ENCODE measurements at regions not wholly inside any gene's neighbourhood (a gene's known extent, or its start where the extent isn't known, plus 50 kb on each side); places are given as distances from the start of the nearest gene placed in this dataset.

DNA sequence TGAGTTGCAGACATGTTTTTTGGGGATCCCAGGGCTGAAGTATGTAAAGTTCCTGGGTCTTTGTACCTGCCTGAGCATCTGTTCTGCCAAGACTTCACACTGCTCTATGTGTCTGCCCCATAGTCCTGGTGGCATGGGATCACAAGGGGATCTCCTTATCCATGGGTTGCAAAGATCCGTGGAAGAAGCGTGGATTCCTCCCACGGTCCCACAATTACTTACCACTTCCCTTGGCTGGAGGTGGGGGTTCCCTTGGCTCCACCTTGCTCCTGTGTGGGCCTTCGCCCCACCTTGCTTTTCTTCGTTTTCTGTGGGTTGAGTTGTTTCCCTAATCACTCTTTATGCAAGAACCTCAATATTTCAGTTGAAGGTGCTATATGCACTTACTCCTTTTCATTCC lies 157.4 kb upstream of the CHORDC1 start:
- TF ChIP-seq, protein P1, sequence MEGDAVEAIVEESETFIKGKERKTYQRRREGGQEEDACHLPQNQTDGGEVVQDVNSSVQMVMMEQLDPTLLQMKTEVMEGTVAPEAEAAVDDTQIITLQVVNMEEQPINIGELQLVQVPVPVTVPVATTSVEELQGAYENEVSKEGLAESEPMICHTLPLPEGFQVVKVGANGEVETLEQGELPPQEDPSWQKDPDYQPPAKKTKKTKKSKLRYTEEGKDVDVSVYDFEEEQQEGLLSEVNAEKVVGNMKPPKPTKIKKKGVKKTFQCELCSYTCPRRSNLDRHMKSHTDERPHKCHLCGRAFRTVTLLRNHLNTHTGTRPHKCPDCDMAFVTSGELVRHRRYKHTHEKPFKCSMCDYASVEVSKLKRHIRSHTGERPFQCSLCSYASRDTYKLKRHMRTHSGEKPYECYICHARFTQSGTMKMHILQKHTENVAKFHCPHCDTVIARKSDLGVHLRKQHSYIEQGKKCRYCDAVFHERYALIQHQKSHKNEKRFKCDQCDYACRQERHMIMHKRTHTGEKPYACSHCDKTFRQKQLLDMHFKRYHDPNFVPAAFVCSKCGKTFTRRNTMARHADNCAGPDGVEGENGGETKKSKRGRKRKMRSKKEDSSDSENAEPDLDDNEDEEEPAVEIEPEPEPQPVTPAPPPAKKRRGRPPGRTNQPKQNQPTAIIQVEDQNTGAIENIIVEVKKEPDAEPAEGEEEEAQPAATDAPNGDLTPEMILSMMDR (IDR thresholded peaks at IDR 0.05; ENCODE audit: insufficient read depth, low read depth, low read length, missing control alignments), result no peak
- DNase-seq (ENCODE audit: low read depth), result no peak

DNA sequence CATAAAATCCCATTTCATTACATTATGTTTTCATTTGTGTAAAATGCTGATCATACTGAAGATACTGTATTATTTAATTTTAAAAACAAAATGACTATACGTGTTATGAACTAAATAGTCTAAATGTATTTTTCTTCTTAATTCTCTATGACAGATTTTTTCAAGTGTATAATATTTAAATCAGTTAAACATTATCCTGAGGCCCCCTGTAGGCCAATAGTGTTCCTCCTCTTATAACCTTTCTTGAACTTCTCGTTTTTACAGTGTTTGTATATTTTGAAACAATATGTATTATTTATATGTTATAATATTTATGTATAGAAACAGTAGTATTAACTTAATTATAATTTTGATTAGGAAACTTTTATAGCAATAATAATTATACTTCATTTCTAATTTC lies 151.1 kb upstream of the CHORDC1 start:
- H3K4me3 ChIP-seq (ENCODE audit: low read length), result no peak overlapping the region
- TF ChIP-seq, protein P1 (IDR thresholded peaks at IDR 0.05; ENCODE audit: insufficient read depth, low read depth, low read length, missing control alignments), result no peak
- DNase-seq (ENCODE audit: low read depth), result no peak

More for the DNA sequence above, 157.4 kb upstream of the CHORDC1 start:
- no peak overlapping the region for H3K4me3 ChIP-seq (ENCODE audit: low read length)

DNA sequence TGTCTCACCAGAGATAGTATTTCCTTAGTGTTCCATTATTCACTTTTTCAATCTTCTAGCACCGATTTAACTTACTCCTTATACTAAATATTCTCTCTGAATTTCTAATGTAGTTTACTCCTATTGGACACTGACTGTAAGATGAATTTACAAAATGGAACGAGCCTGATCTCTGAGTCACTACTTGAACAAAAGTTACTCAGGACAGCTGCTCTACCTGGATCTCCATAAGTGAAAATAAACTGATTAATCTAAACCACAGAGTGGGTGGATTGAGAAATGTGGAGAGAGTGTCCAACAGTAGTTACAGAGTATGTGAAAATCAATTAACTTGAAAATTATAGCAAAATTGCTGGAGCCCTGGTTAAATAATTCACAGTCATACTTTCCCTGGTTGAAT lies 141.7 kb upstream of the CHORDC1 start:
- DNase-seq (ENCODE audit: low read depth), result peak; percentile 36
- TF ChIP-seq, protein P1 (IDR thresholded peaks at IDR 0.05; ENCODE audit: insufficient read depth, low read depth, low read length, missing control alignments), result no peak
- H3K4me3 ChIP-seq (ENCODE audit: low read length), result no peak overlapping the region

DNA sequence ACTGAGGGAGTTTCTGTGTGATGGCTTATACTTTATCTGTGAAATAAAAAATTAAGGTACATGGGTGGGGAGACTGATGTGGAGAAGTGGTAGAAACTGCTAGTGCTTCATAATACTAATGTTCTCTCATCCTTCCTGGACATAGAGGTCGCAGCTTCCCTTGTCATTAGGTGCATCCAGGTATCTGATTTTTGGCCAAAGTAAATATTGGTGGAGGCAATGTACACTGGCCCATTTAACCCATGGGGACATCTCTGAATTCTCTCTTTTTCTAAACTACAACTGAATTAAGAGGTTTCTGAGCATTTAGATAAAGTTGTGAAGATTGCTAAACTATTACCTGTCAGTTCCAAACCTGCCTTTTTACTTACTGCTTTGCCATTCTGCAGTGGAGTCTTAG lies 140.9 kb upstream of the CHORDC1 start:
- TF ChIP-seq, protein P1 (IDR thresholded peaks at IDR 0.05; ENCODE audit: insufficient read depth, low read depth, low read length, missing control alignments), result no peak
- DNase-seq (ENCODE audit: low read depth), result no peak
- no peak overlapping the region for H3K4me3 ChIP-seq (ENCODE audit: low read length)

DNA sequence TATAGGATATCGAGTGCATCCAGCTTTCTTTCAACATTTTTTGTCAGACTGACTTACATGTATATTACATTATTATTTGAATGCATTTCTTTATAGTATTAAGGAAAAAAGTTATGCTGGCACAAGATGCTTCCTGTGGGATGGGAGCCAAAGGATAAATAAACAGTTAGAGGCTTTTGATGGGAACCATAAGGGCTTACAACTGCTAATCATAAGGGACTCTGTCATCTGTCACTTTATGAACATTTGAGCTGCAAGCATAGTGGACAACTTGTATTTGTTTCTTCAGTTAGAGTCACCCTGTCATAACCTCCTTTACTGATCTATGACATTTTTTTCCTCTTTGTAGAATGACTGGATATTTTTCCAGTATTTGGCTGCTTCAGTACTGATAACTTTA lies 132.4 kb upstream of the CHORDC1 start:
- DNase-seq (ENCODE audit: low read depth), result no peak
- TF ChIP-seq, protein P1 (IDR thresholded peaks at IDR 0.05; ENCODE audit: insufficient read depth, low read depth, low read length, missing control alignments), result no peak

DNA sequence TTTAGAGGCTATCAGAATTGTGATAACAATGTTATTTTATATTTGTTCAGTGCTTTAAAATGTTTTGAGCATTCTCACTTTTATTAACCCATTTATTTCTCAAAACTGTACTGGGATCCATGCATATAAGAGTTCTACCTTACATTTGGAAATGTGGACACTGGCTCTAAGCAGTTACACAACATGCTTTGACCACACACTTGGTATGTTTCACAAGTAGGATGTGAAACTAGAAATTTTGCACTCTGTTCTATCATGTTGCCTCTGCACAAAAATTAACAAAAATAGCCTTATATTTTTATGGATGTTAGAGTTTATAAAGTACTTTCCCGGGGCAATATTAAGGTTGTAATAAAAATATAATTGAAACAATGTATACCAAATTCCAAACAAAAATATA lies 126.9 kb upstream of the CHORDC1 start:
- TF ChIP-seq, protein P1 (IDR thresholded peaks at IDR 0.05; ENCODE audit: insufficient read depth, low read depth, low read length, missing control alignments), result no peak
- no peak for DNase-seq (ENCODE audit: low read depth)
- no peak overlapping the region for H3K4me3 ChIP-seq (ENCODE audit: low read length)

More for the DNA sequence above, 132.4 kb upstream of the CHORDC1 start:
- no peak overlapping the region for H3K4me3 ChIP-seq (ENCODE audit: low read length)

DNA sequence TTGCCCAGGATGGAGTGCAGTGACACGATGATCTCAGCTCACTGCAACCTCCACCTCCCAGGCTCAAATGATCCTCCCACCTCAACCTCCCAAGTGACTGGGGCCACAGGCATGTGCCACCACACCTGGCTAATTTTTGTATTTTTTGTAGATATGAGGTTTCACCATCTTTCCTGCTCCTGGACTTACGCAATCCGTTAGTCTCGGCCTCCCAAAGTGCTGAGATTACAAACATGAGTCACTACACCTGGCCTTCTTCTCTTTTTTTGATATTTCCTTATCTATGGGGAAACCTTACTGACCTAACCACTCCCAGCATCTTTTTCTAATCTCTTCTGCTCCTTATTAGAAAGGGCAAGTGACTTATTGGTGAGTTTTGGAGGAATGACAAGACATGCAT lies 121.7 kb upstream of the CHORDC1 start:
- TF ChIP-seq, protein P1 (IDR thresholded peaks at IDR 0.05; ENCODE audit: insufficient read depth, low read depth, low read length, missing control alignments), result no peak
- peak; percentile 47 for DNase-seq (ENCODE audit: low read depth)
- no peak overlapping the region for H3K4me3 ChIP-seq (ENCODE audit: low read length)

Data from epithelial cell of esophagus (primary cell).